ENCODE measurements at regions not wholly inside any gene's neighbourhood (a gene's known extent, or its start where the extent isn't known, plus 50 kb on each side); places are given as distances from the start of the nearest gene placed in this dataset.

GRCh38 chr13:67439365-67439764 is 209.2 kb upstream of the PCDH9 start:
- no peak for ATAC-seq
- TF ChIP-seq OSR1 (CRISPR knock-in tag; IDR thresholded peaks at IDR 0.05): no peak
- no peak for TF ChIP-seq ZNF565 (CRISPR knock-in tag; conservative IDR thresholded peaks at IDR 0.05; ENCODE audit: low read depth)
- TF ChIP-seq TSHZ2 (CRISPR knock-in tag; IDR thresholded peaks at IDR 0.05): no peak
- no peak for TF ChIP-seq ARNTL (CRISPR knock-in tag; IDR thresholded peaks at IDR 0.05; ENCODE audit: borderline replicate concordance, low read depth)
- no peak for TF ChIP-seq TCF4 (CRISPR knock-in tag; IDR thresholded peaks at IDR 0.05; ENCODE audit: borderline replicate concordance)
- TF ChIP-seq PATZ1 (CRISPR knock-in tag; IDR thresholded peaks at IDR 0.05; ENCODE audit: borderline replicate concordance): no peak
- TF ChIP-seq ZC3H10 (CRISPR knock-in tag; IDR thresholded peaks at IDR 0.05): no peak
- TF ChIP-seq CSRNP3 (CRISPR knock-in tag; IDR thresholded peaks at IDR 0.05): no peak
- no peak for TF ChIP-seq POU6F1 (CRISPR knock-in tag; IDR thresholded peaks at IDR 0.05; ENCODE audit: borderline replicate concordance, low read depth)
- no peak for TF ChIP-seq RARB (CRISPR knock-in tag; IDR thresholded peaks at IDR 0.05)
- no peak for TF ChIP-seq SNAI2 (CRISPR knock-in tag; IDR thresholded peaks at IDR 0.05)

GRCh38 chr13:67438465-67438864 is 208.3 kb upstream of the PCDH9 start:
- ATAC-seq: 0 out of 3 replicates have a peak, but pooled peaks have one; percentile 40
- TF ChIP-seq ZNF565 (CRISPR knock-in tag; conservative IDR thresholded peaks at IDR 0.05; ENCODE audit: low read depth) (no peak), PPARA (CRISPR knock-in tag; IDR thresholded peaks at IDR 0.05; ENCODE audit: borderline replicate concordance) (no peak), TOX (CRISPR knock-in tag; IDR thresholded peaks at IDR 0.05; ENCODE audit: borderline replicate concordance) (no peak), RARB (CRISPR knock-in tag; IDR thresholded peaks at IDR 0.05) (no peak), OSR1 (CRISPR knock-in tag; IDR thresholded peaks at IDR 0.05) (no peak), ZNF8 (CRISPR knock-in tag; IDR thresholded peaks at IDR 0.05) (no peak), ZNF70 (CRISPR knock-in tag; IDR thresholded peaks at IDR 0.05) (no peak), BACH2 (CRISPR knock-in tag; IDR thresholded peaks at IDR 0.05; ENCODE audit: borderline replicate concordance) (no peak), PATZ1 (CRISPR knock-in tag; IDR thresholded peaks at IDR 0.05; ENCODE audit: borderline replicate concordance) (no peak), GLIS3 (CRISPR knock-in tag; IDR thresholded peaks at IDR 0.05) (no peak), ZC3H10 (CRISPR knock-in tag; IDR thresholded peaks at IDR 0.05) (no peak)

- no peak for ATAC-seq
- no peak for TF ChIP-seq ISL1 (CRISPR knock-in tag; IDR thresholded peaks at IDR 0.05)
- no peak for TF ChIP-seq GLIS3 (CRISPR knock-in tag; IDR thresholded peaks at IDR 0.05)
- TF ChIP-seq TOX (CRISPR knock-in tag; IDR thresholded peaks at IDR 0.05; ENCODE audit: borderline replicate concordance): no peak
- TF ChIP-seq ZNF8 (CRISPR knock-in tag; IDR thresholded peaks at IDR 0.05): no peak
- TF ChIP-seq CSRNP3 (CRISPR knock-in tag; IDR thresholded peaks at IDR 0.05): no peak
- TF ChIP-seq CSDC2 (CRISPR knock-in tag; IDR thresholded peaks at IDR 0.05): no peak
- no peak for TF ChIP-seq PATZ1 (CRISPR knock-in tag; IDR thresholded peaks at IDR 0.05; ENCODE audit: borderline replicate concordance)
- TF ChIP-seq PPARA (CRISPR knock-in tag; IDR thresholded peaks at IDR 0.05; ENCODE audit: borderline replicate concordance): no peak
- no peak for TF ChIP-seq ZNF565 (CRISPR knock-in tag; conservative IDR thresholded peaks at IDR 0.05; ENCODE audit: low read depth)
Measured at GRCh38 chr13:67437244-67437643, 207.1 kb upstream of the PCDH9 start.
